Skeletal muscle satellite cell (primary cell): ENCODE measurements at regions not wholly inside any gene's neighbourhood (a gene's known extent, or its start where the extent isn't known, plus 50 kb on each side); places are given as distances from the start of the nearest gene placed in this dataset.
"Not testable (repeated sequence)": the region's sequence is repeated elsewhere in the genome, so short reads cannot be mapped to it uniquely, and the experiment has no call there.

Source experiments
- H3K27me3 ChIP-seq: 2 replicates; pipeline ENCODE4 v1.7.0; 2013; ENCODE audit warnings: low read length; ENCODE audit not compliant: control insufficient read depth, insufficient read depth
- H3K36me3 ChIP-seq: 2 replicates; pipeline ENCODE4 v1.7.0; 2013; ENCODE audit warnings: mild to moderate bottlenecking, control low read depth, low read length; ENCODE audit not compliant: insufficient read depth
- H3K4me1 ChIP-seq: 2 replicates; pipeline ENCODE4 v1.7.0; 2013; ENCODE audit warnings: low read length; ENCODE audit not compliant: control insufficient read depth, insufficient read depth
- H3K4me2 ChIP-seq: 2 replicates; pipeline ENCODE4 v1.7.0; 2013; ENCODE audit warnings: mild to moderate bottlenecking, low read length
- H3K4me3 ChIP-seq: 2 replicates; pipeline ENCODE4 v1.7.0; 2013; ENCODE audit warnings: low read length
- H3K9ac ChIP-seq: 2 replicates; pipeline ENCODE4 v1.7.0; 2013; ENCODE audit warnings: mild to moderate bottlenecking, low read depth, low read length, moderate library complexity
- H3K9me3 ChIP-seq: replicated peaks from 2 replicates; pipeline ENCODE4 v1.7.0; 2013; ENCODE audit warnings: mild to moderate bottlenecking, control low read depth, low read length

GRCh38 chr5:135156337-135156714 is 122.3 kb upstream of the PITX1 start:
- H3K4me2 ChIP-seq = no peak overlapping the region
- H3K36me3 ChIP-seq = no peaks in the 10 kb centered on the region
- no peaks in the 10 kb centered on the region for H3K9me3 ChIP-seq
- no peak overlapping the region for H3K9ac ChIP-seq
- H3K4me3 ChIP-seq = no peak overlapping the region
- no peaks in the 10 kb centered on the region for H3K4me1 ChIP-seq
- peaks cover 25% of the 10 kb centered on the region for H3K27me3 ChIP-seq

- no peak overlapping the region for H3K4me3 ChIP-seq
- H3K4me1 ChIP-seq = no peaks in the 10 kb centered on the region
- no peak overlapping the region for H3K9ac ChIP-seq
- no peaks in the 10 kb centered on the region for H3K36me3 ChIP-seq
- H3K27me3 ChIP-seq = peaks cover 21% of the 10 kb centered on the region
- no peaks in the 10 kb centered on the region for H3K9me3 ChIP-seq
- H3K4me2 ChIP-seq = no peak overlapping the region
Observed at GRCh38 chr5:135155616-135156214, 121.7 kb upstream of the PITX1 start.

DNA sequence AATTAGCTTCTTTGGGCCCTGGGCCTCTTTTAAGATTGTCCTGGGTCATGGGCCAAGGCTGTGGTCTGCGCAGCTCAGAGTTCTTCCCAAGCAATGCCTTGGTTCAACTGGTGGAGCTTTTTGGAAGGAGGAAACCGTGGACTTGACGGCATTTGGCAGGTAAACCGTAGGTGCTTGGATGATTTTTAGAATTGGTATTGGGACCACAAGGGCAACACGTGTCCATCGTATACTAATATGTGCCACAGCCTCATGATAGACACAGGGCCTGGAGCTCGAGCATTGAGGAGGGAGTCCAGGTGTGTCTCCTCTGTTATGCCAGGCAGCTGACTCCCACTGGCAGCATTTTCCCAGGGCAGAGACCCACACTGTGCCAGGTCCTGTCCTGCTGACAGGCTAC is 120.9 kb upstream of the PITX1 start:
- Histone ChIP-seq H3K4me2 (no peak overlapping the region), H3K9ac (no peak overlapping the region), H3K36me3 (no peaks in the 10 kb centered on the region), H3K9me3 (no peaks in the 10 kb centered on the region), H3K27me3 (peaks cover 17% of the 10 kb centered on the region), H3K4me3 (no peak overlapping the region), H3K4me1 (no peaks in the 10 kb centered on the region)

GRCh38 chr5:135154197-135154596 is 120.2 kb upstream of the PITX1 start:
- Histone ChIP-seq H3K4me2 (no peak overlapping the region), H3K9me3 (no peaks in the 10 kb centered on the region), H3K9ac (no peak overlapping the region), H3K4me1 (no peaks in the 10 kb centered on the region), H3K27me3 (peaks cover 12% of the 10 kb centered on the region), H3K36me3 (no peaks in the 10 kb centered on the region), H3K4me3 (no peak overlapping the region)

DNA sequence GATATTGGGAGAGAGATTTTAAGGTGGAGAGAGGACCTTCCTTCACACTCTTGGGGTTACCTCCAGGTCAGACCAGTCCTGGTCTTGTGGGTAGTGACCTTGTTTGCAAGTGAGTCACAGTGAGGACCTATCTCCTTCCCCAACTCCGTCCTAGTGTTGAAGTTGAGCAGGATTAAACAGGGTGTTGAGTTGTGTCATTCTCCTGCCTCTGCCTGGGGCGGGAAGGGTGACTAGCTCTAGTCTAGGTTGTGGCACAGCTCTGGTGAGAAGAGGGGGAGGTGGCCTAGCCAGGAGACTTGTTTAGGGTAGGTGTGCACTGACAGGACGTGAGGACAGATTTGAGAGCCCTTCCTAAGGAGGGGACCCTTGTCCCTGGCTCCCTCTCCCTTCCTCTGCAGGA is 119.6 kb upstream of the PITX1 start:
- Histone ChIP-seq H3K4me2 (no peak overlapping the region), H3K9me3 (no peaks in the 10 kb centered on the region), H3K9ac (no peak overlapping the region), H3K36me3 (no peaks in the 10 kb centered on the region), H3K4me1 (no peaks in the 10 kb centered on the region), H3K27me3 (peaks cover 11% of the 10 kb centered on the region), H3K4me3 (no peak overlapping the region)

- no peaks in the 10 kb centered on the region for H3K4me1 ChIP-seq
Observed at GRCh38 chr5:135153259-135153658, 119.2 kb upstream of the PITX1 start.

GRCh38 chr5:135151660-135152059 is 117.6 kb upstream of the PITX1 start:
- H3K9me3 ChIP-seq = not testable (repeated sequence)

More at GRCh38 chr5:135153259-135153658, 119.2 kb upstream of the PITX1 start:
- H3K9me3 ChIP-seq = no peaks in the 10 kb centered on the region
- no peak overlapping the region for H3K4me3 ChIP-seq
- no peaks in the 10 kb centered on the region for H3K36me3 ChIP-seq
- H3K9ac ChIP-seq = no peak overlapping the region
- H3K4me2 ChIP-seq = no peak overlapping the region
- peaks cover 8% of the 10 kb centered on the region for H3K27me3 ChIP-seq

GRCh38 chr5:135151256-135151655 is 117.2 kb upstream of the PITX1 start:
- no peaks in the 10 kb centered on the region for H3K36me3 ChIP-seq
- H3K4me3 ChIP-seq = no peak overlapping the region
- no peaks in the 10 kb centered on the region for H3K4me1 ChIP-seq
- H3K4me2 ChIP-seq = no peak overlapping the region
- H3K9ac ChIP-seq = no peak overlapping the region
- H3K27me3 ChIP-seq = peaks cover 8% of the 10 kb centered on the region
- no peaks in the 10 kb centered on the region for H3K9me3 ChIP-seq

More at GRCh38 chr5:135151660-135152059, 117.6 kb upstream of the PITX1 start:
- not testable (repeated sequence) for H3K9ac ChIP-seq, H3K4me3 ChIP-seq, H3K4me1 ChIP-seq, H3K4me2 ChIP-seq, H3K36me3 ChIP-seq, H3K27me3 ChIP-seq

GRCh38 chr5:135150767-135151166 is 116.7 kb upstream of the PITX1 start:
- Histone ChIP-seq H3K36me3 (no peaks in the 10 kb centered on the region), H3K4me1 (no peaks in the 10 kb centered on the region), H3K4me2 (no peak overlapping the region), H3K9me3 (no peaks in the 10 kb centered on the region), H3K9ac (no peak overlapping the region), H3K4me3 (no peak overlapping the region), H3K27me3 (peaks cover 8% of the 10 kb centered on the region)

DNA sequence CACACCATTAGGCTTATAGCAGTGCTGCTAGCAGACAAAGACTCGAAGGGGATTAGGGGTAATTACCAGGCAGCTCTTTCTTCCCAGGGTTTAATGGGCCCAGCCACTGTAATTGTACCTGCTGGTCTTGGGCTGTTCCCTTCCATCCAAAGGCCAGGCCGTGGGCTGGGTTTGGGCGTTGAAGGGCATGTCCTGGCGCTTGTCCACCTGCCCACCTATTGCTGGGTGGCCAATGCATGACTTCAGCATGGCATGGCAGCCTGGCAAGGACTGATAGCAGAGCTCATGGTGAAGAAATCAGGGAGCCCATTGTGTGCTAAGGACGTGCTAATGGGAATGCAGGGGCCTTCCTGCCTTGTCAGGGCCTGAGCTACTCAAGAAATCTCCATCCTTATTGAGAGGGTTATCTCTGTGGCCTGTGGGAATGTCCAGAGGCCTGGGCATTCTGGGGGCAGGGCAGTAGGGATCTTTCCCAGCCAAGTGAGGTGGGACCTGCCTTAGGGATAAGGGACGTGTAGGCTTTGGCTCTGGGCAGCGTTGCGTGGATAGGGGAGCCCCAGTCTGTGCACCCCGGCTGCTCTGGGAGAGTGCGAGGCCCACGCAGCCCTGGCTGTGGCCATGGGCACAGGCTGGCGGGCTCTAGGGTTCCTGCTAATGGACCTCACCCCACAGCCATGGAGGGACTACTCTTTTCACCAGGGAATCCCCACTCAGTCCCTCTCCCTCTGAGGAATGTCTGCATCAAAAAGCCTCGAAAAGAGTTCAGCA is 116.1 kb upstream of the PITX1 start:
- Histone ChIP-seq H3K9me3 (no peaks in the 10 kb centered on the region), H3K9ac (no peak overlapping the region), H3K27me3 (peaks cover 8% of the 10 kb centered on the region), H3K4me2 (no peak overlapping the region), H3K4me3 (no peak overlapping the region), H3K4me1 (no peaks in the 10 kb centered on the region), H3K36me3 (no peaks in the 10 kb centered on the region)

GRCh38 chr5:135149229-135149955 is 115.4 kb upstream of the PITX1 start:
- Histone ChIP-seq H3K9me3 (no peaks in the 10 kb centered on the region), H3K36me3 (no peaks in the 10 kb centered on the region), H3K4me2 (no peak overlapping the region), H3K9ac (no peak overlapping the region), H3K4me1 (no peaks in the 10 kb centered on the region), H3K27me3 (peaks cover 8% of the 10 kb centered on the region), H3K4me3 (no peak overlapping the region)
